ENCODE measurements at regions not wholly inside any gene's neighbourhood (a gene's known extent, or its start where the extent isn't known, plus 50 kb on each side); places are given as distances from the start of the nearest gene placed in this dataset.

- Mint-ChIP-seq H3K36me3 (ENCODE audit: low read depth) (no peaks in the 10 kb centered on the region), H3K4me3 (no peak overlapping the region), H3K4me1 (ENCODE audit: low read depth) (no peaks in the 10 kb centered on the region), H3K9me3 (no peaks in the 10 kb centered on the region), H3K27ac (no peak overlapping the region), H3K27me3 (no peaks in the 10 kb centered on the region)
- ChIA-PET CTCF (no interaction called here), POLR2A (no interaction called here)
- no peak for ATAC-seq
- intact Hi-C loops (cut with micrococcal nuclease) = no loop called here
- no peak for TF ChIP-seq CTCF (IDR thresholded peaks at IDR 0.05)
- no peak for DNase-seq
Measured at GRCh38 chr1:95503278-95504030, 269.4 kb downstream of the RWDD3 start.

- Mint-ChIP-seq H3K36me3 (ENCODE audit: low read depth) (no peaks in the 10 kb centered on the region), H3K9me3 (no peaks in the 10 kb centered on the region), H3K4me1 (ENCODE audit: low read depth) (no peaks in the 10 kb centered on the region), H3K4me3 (no peak overlapping the region), H3K27me3 (no peaks in the 10 kb centered on the region), H3K27ac (no peak overlapping the region)
- no peak for TF ChIP-seq CTCF (IDR thresholded peaks at IDR 0.05)
- intact Hi-C loops (cut with micrococcal nuclease) = no loop called here
- ATAC-seq (no peak), DNase-seq (no peak)
- POLR2A ChIA-PET = no interaction called here
- CTCF ChIA-PET = no interaction called here
Measured at GRCh38 chr1:95504321-95504720, 270.3 kb downstream of the RWDD3 start.

- no peak for DNase-seq
- CTCF ChIA-PET = no interaction called here
- H3K9me3 Mint-ChIP-seq = peaks cover 3% of the 10 kb centered on the region
- H3K27me3 Mint-ChIP-seq = no peaks in the 10 kb centered on the region
- no peaks in the 10 kb centered on the region for H3K36me3 Mint-ChIP-seq (ENCODE audit: low read depth)
- POLR2A ChIA-PET = no interaction called here
- H3K4me3 Mint-ChIP-seq = no peak overlapping the region
- ATAC-seq = no peak
- no peak overlapping the region for H3K27ac Mint-ChIP-seq
- intact Hi-C loops (cut with micrococcal nuclease) = no loop called here
- no peaks in the 10 kb centered on the region for H3K4me1 Mint-ChIP-seq (ENCODE audit: low read depth)
- TF ChIP-seq CTCF (IDR thresholded peaks at IDR 0.05) = no peak
Measured at GRCh38 chr1:95506736-95507414, 272.9 kb downstream of the RWDD3 start.

GRCh38 chr1:95509989-95510388, 276.0 kb downstream of the RWDD3 start:
- intact Hi-C loops (cut with micrococcal nuclease) = no loop called here
- Mint-ChIP-seq H3K4me1 (ENCODE audit: low read depth) (no peaks in the 10 kb centered on the region), H3K36me3 (ENCODE audit: low read depth) (no peaks in the 10 kb centered on the region), H3K27ac (no peak overlapping the region), H3K4me3 (no peak overlapping the region), H3K27me3 (no peaks in the 10 kb centered on the region), H3K9me3 (peaks cover 3% of the 10 kb centered on the region)
- ATAC-seq (no peak), DNase-seq (no peak)
- TF ChIP-seq CTCF (IDR thresholded peaks at IDR 0.05) = no peak
- POLR2A ChIA-PET = no interaction called here
- CTCF ChIA-PET = no interaction called here

GRCh38 chr1:95512925-95513324, 278.9 kb downstream of the RWDD3 start:
- no peaks in the 10 kb centered on the region for H3K27me3 Mint-ChIP-seq
- CTCF ChIA-PET = no interaction called here

More at GRCh38 chr1:95512925-95513324, 278.9 kb downstream of the RWDD3 start:
- Mint-ChIP-seq H3K27ac (no peak overlapping the region), H3K4me3 (no peak overlapping the region), H3K4me1 (ENCODE audit: low read depth) (no peaks in the 10 kb centered on the region), H3K9me3 (peaks cover 6% of the 10 kb centered on the region), H3K36me3 (ENCODE audit: low read depth) (no peaks in the 10 kb centered on the region)
- TF ChIP-seq CTCF (IDR thresholded peaks at IDR 0.05) = no peak
- ATAC-seq (no peak), DNase-seq (no peak)
- POLR2A ChIA-PET = interaction anchor here (0.6 kb wide), 1 partner anchor 464 kb away, joined by 3 read pairs; no protein-coding TSS in a partner anchor
- intact Hi-C loops (cut with micrococcal nuclease) = no loop called here

Measured in activated CD8-positive, alpha-beta T cell treated with anti-CD3 and anti-CD28 coated beads for 36 hours (primary cell).